SU-DHL-6 (cell line): ENCODE measurements at regions not wholly inside any gene's neighbourhood (a gene's known extent, or its start where the extent isn't known, plus 50 kb on each side); places are given as distances from the start of the nearest gene placed in this dataset.

Experiments used
- CTCF ChIP-seq: fragments of 200-600 bp; sonication (generic); IDR thresholded peaks from one replicate; pipeline ENCODE4 v1.5.1; 2017; ENCODE audit warnings: antibody characterized with exemption, mild to moderate bottlenecking, low read length, moderate library complexity; ENCODE audit not compliant: insufficient read depth, poor library complexity, severe bottlenecking
- EZH2phosphoT487 ChIP-seq: fragments of 200-600 bp; sonication (generic), shearing (Covaris generic); conservative IDR thresholded peaks from 2 replicates; pipeline ENCODE4 v1.6.1; 2018; ENCODE audit warnings: mild to moderate bottlenecking, antibody characterized with exemption, low read length, moderate library complexity, mixed read lengths

DNA sequence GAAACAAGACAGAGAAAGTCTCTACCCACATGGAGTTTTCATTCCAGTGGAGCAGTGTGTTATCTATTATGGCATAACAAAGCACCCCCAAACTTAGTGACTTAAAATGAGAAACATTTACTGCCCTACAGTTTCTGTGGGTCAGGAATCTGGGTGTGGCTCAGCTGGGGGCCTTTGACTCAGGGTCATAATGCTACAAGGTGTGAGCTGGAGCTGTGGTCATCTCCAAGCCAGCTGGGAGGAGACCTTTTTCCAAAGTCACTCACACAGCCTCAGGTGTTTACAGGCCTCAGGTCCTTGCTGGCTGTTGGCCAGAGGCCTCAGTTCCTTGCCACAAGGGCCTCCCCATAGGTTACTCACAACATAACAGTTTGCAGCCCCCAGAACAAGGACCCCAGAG is 169.2 kb downstream of the ETAA1 start:
- TF ChIP-seq CTCF (no peak), EZH2phosphoT487 (no peak)
